NCI-H2171 (cell line): ENCODE measurements at regions not wholly inside any gene's neighbourhood (a gene's known extent, or its start where the extent isn't known, plus 50 kb on each side); places are given as distances from the start of the nearest gene placed in this dataset.
"Not testable (repeated sequence)": the region's sequence is repeated elsewhere in the genome, so short reads cannot be mapped to it uniquely, and the experiment has no call there.

Source experiments
- DNase-seq: peaks from one replicate; lab custom pipeline; 2025; lab: John Stamatoyannopoulos, UW

DNA sequence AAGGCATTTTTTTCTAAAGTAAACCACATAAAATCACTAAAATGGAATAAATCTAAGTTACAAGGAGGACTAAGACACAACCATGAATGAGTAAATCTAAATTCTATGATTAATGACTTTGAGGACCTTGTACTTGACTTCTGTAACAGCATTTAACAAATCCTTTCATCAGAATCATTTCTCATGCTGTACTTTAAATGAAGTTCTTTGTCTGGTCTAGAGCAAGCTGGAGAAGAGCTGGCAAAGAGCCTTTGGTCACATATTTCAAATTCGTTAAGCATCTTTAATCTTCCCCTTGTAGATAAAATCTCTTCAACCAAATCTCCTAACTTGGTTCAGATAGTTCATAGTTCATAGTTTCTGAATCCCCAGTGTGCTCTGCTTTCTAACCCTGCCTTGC, 405.4 kb downstream of the PTPRC start:
- no peak for DNase-seq

DNA sequence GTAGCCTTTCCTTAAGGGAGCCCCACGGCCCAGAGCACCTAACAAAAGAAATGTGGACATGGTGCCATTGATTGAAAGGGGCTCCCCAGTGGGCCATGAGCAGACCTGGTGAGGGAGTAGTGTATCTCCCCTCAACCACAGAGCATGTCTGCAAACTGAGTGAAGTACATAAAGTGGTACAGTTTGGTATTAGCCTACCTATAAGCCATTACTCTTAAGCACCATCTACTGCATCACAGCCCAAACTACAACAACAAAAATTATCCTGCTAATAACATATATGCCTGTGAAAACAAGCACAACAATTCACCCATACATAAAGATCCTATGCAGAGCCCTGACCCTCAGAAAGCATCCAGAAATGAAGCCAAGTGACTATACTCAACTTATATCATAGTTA, 407.8 kb downstream of the PTPRC start:
- DNase-seq = no peak

DNA sequence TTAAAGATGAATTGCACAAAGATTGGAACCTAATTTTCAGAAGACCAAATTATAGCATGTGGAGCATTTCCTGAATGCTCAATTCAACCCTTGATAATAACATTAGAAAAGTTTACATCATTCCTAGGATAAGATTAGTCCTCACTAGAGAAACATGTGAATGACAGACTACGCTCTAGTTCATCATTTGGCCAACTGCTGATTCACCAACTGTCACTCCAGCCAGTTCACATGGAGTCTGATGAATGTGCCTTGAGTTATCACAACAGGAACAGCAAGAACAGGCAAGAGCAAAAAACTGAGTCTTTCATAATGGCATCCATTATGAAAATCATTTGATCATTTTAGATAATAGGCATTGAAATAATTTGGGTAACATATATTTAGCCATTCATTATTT, 415.9 kb downstream of the PTPRC start:
- no peak for DNase-seq

DNA sequence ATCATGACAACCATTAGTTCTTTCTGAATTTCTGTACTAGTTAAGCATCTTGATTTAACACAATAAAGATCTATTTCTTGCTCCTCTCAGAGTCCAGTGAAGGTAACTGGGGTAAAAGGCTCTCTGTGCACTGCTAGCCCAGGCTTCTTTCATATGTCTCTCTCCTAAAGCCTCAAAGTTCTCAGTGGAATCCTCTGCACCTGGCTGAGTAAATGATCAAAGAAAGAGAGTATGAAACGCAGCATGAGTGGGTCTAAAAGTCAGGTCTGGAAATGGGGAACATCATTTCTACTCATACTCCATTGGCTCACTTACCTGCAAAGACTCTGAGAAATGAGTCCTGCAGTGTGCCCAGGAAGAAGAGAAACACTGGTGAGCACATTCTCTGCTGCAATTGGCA, 418.5 kb downstream of the PTPRC start:
- no peak for DNase-seq

DNA sequence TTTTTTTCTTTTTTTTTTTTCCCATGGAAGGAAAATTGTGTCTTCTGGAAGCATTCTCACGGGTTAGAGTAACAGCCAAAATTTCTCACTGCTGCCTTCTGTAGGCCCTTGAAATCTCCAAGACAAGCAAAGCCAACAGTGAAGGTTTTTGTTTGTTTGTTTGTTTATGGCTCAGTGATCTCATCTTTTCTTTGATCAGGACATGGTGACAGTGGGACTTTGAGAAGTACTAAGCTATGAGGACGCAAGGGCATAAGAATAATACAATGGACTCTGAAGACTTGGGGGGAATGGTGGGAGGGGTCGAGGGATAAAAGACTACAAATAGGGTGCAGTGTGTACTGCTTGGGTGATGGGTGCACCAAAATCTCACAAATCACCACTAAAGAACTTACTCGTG, 419.4 kb downstream of the PTPRC start:
- DNase-seq = no peak

DNA sequence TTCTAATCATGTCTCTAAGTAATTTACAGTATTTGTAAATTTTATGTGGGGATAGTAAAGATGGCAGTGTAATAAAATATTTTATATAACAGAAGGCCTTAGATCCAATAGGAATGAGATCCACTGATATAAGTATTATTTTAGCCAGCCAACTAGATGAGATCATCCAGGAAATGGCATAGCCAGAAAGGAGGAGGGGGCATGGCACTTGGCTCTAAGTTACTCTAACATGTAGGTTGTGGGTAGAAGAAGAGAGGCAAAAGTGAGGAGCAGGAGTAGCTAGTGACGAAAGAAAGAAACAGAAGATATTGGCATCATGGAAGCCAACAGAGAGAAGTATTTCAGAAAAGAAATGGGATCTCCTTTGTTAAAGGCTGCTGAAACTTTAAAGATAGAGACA, 426.1 kb downstream of the PTPRC start:
- no peak for DNase-seq

DNA sequence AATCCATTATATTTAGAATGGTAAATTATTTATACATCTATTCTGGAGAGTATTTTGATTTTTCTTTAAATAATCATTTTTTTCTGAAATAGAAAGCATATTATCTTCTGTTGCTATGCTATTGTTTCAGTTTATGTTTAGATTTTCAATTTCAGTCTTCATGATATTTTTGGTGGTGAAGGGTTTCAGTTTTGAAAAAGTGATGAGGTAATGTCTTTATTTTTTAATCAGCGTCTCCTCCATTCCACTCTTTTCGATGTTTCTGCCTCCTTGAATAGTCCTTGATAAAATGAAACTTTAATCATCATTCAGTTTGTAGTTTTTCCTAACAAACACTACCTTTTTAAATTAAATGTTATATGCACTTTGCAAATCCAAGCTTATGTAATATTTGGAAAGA, 428.6 kb downstream of the PTPRC start:
- no peak for DNase-seq

DNA sequence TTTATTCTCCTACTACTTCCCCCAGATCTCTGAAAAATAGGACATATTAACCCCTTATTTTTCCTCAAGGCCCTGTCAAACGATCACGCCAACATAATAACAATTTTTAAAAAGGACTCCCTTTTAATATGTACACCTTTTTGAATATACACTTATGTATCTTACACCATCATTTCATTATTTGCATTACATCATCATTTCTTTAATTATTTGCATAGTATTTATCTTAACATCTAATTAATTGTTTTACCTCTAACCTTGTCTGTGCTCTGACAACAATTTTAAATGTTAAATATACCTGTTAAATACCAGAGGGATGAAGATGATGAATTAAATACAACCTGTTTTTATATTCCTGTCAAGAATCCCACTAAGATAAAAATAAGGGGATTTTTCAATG, 432.2 kb downstream of the PTPRC start:
- DNase-seq = no peak

DNA sequence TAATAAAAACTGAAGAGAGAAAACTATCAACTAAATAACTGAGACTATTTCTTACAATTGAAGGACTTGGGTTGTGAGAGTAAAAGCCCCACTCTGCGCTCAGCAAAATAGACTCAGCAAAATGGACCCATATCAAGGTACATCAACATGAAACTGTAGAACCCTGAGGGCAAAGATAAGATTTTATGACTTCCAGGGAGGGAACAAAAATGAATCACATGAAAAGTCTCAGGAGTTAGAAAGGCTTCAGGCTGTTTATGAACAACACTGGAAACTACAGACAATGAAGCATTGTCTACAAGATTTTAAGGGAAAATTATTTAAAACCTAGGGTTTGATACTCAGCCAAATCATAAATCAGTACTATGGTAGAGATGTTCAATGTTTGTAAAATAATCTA, 434.3 kb downstream of the PTPRC start:
- DNase-seq = no peak

DNA sequence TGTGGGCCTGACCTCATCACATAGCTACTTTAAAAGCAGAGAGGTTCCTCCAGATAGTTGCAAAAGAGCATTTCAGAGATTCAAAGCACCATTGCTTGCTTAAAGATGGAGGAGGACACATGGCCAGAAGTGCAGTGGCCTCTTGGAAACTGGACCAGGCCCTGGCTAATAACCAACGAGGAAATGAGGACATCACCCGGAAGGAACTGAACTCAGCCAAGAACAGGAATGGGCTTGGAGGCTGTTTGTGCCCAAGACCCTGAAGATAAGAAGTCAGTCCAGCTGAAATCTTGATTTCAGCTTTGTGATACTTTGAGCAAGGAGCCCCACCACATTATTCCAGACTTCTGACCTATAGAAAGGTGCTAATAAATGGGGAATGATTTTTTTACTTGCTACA, 437.0 kb downstream of the PTPRC start:
- no peak for DNase-seq

DNA sequence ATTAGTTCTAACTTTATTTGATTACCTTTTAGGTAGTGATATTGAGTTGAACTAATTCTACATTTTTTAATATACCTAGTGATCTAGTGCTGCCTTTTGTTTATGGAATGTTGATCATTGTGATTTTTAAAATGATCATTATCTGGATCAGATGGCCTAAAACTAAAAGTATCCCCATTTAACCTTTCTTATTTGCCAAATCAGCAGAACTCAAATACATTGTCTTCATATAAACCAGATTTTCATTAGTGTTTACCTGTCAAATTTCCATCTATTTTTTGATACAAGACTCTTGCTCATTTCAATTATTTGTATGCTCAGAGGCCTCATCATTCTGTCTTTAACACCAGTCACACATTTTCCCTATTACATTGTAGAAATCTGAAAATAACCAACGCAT, 441.2 kb downstream of the PTPRC start:
- no peak for DNase-seq

DNA sequence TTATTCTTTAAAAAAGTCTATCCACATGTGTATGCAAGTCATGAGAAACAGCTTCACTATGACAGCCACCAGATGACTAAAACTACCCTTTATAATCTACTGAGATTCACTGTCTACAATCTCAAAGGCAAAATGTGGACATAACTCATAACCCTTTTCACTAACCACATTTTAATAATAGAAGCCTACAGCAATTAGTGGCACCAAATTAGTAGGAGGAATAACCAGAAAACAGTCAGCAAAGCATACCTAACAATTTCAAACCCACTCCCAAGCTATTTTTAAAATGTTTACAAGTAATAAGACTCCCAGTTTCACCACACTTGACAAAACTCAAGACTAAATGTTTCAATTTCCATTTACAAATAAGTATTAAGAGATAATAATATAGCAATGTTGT, 442.9 kb downstream of the PTPRC start:
- DNase-seq = no peak

DNA sequence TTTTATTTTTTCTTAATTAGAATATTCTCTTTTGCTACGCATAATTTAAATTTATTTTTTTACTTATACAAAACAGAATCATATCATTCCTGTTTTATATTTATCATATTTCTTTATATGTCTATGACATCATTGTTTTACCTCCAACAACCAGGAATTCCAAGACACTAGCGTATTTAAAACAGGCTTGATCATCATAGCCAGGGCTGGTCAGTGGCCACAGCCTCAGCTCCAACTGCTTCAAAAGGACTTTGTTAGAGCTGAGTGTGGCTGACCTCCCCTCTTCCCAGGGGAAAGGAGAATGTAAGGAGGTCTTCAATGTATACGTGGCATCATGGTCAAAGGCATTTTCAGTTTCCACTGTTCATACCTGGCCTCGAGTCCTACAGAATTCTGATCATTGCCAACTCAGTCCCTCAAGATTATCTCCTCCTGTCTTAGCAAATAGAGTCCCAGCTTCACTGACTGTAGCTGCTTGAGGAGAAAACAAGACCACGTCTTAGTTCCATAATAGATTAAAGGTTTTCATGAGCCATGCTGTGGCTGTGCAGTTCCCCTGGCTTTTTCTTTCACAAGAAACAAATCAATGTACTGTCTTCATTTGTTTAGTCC, 444.0 kb downstream of the PTPRC start:
- no peak for DNase-seq

DNA sequence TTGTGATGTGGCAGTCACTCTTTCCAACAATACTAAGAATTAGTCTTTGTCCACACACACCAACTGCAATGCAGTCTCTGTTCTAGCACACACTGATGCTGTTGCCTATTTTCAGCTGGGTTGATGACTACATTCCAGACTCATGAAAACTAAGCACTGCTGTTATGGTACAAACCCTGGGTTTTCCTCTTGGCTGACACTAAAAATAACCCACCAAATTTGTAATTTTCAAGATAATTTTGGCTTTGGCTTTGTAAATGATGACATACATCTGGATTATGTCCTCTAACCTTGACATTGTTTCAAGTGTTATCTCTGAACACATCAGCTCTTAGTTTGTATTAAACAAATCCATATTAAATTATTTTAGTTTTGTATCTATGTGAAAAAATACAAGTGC, 444.8 kb downstream of the PTPRC start:
- DNase-seq = no peak

DNA sequence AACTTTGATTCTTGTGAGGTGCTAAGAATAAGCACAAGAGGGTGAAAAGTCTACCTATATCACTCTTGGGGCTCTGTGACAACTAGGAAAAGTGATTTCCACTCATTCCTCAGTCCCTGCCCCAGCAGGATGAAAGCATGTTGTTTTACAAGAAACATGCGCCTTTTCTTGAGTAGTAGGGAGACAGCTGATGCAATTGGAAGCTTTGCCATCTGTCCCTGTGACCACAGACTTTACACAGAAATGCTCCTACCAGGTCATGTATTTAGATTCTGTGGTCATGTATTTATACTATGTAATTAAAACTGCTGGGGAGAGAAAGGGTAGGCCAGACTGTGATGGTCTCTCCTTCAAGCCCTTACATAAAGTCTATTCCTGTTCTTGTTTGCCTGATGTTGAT, 445.5 kb downstream of the PTPRC start:
- DNase-seq = no peak

DNA sequence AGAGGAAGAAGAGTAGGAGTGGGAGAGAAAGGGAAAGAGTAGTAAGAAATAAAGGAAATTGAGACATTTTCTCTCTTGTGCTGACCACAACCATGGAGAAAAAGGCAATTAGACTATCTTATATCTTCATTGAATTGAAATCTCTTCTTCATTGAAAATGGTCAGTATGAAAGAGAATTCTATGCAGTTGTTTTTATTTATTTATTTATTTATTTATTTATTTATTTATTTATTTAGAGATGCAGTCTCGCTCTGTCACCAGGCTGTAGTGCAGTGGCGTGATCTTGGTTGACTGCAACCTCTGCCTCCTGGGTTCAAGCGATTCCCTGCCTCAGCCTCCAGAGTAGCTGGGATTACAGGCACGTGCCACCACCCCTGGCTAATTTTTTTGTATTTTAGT, 447.1 kb downstream of the PTPRC start:
- DNase-seq = no peak

DNA sequence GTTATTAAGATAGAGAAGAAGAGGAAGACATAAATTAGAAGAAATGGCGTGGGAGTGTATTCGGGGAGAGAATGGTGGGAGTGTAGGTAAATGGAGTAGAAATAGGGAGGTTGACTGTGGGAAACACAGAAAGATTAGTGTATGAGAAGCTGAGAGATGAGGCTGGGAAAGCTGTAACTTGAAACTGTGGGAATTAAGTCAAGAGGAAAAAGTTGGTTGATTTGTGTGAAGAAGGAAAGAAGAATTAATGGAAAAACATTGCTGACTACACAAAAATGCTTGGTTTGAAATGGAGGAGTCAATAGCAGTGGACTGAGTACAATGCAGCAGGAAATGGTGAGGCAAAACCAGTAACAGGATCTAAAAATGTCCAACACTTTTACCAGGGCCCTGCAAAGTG, 448.3 kb downstream of the PTPRC start:
- no peak for DNase-seq

DNA sequence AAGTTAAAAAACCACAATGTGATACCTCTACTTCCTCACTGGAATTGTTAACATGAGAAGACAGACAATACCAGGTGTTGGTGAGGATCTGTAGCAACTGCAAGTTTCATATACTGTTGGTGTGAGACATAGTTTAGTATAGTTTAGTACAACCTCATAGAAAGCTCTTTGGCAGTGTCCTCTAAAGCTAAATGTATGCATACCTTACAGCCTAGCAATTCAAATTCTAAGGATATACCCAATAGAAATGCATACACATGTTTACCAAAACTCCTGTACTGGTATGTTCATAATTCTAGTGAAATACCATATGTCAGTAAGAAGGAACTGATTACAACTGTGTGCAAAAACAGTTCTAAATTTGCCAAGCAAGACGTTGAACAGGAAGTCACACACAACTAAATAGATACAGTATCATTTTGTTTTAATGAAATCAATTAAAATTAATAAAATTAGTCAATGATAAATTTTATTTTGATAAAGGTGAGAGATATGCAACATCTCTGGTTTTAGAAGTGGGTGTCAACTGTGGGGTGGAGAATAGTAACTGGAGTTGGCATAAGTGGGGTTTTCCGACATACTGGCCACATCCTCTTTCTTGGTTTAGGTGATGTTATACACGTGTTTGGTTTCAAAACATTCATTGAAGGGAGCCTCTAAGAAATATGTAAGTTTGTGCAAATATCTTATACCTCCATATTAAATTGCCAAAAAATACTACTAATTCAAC, 450.7 kb downstream of the PTPRC start:
- no peak for DNase-seq

DNA sequence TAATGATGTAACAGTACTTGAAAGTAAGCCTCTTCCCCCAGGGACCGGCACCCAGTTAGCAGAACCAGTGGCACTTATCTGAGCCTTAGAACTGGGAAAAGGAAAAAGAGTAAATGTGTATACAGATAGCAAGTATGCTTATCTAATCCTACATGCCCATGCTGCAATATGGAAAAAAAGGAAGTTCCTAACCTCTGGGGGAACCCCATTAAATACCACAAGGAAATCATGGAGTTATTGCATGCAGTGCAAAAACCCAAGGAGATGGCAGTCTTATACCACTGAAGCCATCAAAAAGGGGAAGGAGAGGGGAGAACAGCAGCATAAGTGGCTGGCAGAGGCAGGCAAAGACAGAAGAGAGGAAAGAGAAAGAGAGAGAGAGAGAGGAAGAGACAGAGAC, 456.8 kb downstream of the PTPRC start:
- not testable (repeated sequence) for DNase-seq

DNA sequence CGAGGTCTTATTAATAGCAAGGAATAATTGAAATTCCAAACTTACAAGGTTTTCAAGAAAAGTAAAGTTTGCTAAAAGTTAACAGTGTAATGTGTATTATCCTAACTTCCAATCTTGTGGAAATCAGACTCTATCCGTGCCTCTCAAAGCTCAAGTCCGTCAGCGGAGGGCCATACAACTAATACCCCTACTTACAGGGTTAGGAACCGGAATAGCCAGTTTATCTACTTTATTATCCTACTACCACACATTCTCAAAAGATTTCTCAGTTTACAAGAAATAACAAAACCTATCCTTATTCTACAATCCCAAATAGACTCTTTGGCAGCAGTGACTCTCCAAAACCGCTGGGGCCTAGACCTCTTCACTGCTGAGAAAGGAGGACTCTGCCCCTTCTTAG, 457.8 kb downstream of the PTPRC start:
- DNase-seq = no peak

DNA sequence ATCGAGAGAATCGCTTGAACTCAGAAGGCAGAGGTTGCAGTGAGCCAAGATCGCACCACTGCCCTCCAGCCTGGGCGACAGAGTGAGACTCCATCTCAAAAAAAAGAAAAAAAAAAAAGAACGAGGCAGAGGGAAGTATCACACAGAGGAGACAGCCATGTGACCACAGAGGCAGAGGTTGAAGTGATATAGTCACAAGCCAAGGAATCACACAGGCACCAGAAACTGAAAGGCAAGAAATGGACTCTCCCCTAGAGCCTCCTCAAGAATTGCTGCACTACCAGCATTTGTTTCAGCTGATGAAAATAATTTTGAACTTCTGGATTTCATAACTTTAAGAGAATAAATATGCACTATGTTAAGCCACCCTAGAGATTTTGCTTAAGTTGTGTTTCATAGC, 459.6 kb downstream of the PTPRC start:
- no peak for DNase-seq

DNA sequence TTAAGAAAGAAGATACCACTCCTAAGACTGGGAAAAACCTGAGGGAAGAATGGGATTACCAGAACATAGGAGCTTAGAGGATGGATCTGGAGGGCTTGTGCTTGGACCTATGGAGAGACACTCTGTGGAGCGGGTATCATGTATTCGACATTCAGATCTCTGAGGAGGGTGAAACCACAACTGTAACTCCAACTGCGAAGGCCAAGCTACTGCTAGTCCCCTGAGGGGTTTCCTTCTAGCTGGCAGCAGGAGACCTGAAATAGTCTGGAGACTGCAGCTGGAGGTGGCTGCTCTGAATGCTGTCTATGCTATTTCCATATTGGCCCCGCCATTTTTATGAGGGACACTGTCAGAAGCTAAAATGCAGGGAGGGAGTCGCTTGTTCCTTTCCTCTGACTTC, 462.3 kb downstream of the PTPRC start:
- DNase-seq = no peak

DNA sequence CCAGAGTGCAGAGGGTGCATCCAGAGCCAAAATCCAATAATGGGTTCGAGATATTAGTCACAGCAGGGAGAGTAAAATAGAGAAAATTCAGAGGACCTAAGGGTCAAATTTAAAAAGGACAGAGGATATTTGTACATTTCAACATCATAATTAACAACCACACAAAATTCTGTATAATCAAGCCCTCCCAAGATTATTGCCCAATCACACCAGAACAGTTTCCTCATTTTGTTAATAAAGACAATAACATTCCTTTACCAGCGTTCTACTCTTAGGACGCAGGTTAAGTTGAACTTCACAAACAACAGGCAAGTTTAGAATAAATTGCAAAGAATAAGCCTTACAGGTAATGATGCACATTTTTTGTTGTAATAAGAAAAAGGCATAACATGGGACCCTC, 462.8 kb downstream of the PTPRC start:
- DNase-seq = no peak

DNA sequence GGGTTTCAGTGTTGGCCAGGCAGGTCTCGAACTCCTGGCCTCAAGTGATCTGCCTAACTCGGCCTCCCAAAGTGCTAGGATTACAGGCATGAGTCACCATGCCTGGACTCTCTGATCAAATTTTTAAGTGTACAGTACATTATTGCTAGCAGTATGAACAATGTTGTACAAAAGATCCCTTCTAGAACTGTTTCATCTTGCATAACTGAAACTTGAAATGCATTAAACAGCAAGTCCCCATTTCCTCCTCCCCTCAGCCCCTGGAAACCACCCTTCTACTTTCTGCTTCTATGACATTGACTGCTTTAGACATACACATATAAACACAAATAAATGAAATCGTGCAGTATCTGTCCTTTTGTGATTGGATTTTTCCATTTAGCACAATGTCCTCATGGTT, 463.4 kb downstream of the PTPRC start:
- DNase-seq = no peak
